GM20431 (cell line): ENCODE measurements at regions not wholly inside any gene's neighbourhood (a gene's known extent, or its start where the extent isn't known, plus 50 kb on each side); places are given as distances from the start of the nearest gene placed in this dataset.

Source experiments
- in situ Hi-C: fragments of 300-500 bp; cut with MseI, MboI; formaldehyde crosslinking; loops from one replicate; pipeline ENCODE4 v1.15.0; 2020; ENCODE audit warnings: low sequenced_read_pairs; ENCODE audit not compliant: unreplicated experiment

- in situ Hi-C loops = no loop called here
These were observed 331.5 kb upstream of the MCTP2 start for GRCh38 chr15:93899817-93900216.

DNA sequence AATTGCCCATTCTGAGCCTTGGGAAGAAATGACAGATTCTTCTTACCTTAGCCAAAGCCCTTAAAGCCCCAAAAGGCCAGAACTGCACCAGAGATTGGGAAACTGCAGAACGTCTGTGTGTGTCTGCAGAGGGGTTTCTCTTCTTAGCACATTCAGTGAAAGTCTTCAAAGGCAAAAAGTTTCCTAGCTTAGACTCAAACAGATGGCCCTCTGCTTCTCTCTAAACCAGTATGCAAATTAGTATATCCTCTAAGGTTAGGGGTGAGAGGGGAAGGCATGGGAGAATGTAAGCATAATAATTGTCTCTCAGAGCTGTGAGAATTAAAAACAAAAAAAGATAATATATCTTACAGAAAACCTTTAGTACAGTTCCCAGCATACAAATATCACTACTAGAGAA, 334.0 kb upstream of the MCTP2 start:
- in situ Hi-C loops = no loop called here

DNA sequence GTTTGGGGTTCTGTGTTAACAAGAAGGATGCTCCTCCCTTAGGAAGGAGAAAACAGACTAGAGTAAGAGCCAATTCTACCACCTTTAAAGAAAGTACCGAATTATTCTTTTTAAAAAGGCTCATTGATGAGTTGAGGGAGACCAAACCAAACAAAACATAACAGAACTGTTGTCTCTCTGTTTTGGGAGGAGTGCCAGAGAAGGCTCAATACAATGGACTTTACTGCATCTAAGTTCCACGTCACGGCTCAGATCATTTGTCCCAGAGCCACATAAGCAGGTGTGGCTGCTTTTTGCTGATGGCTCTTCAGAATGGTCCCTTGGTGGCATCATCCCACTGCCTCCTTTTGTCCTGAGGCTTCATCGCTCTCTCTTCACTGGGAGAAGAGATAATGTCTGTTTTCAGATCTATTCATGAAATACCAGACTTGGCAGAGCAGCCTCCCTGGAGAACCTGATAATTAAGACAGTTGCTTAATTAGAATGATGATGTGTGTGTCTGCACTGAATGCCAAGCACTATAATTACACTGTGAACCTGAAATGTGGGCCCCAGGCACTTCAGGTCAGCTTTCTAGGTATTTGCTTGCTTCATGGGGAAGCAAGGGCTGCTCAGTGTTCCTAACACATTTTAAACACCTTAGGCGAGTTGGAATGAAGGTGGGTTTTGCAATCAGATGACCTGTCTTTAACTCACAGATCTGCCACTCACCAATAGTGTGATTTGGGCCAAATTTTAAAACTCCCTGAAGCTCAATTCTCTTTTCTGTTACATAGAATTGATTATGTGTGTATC, 335.2 kb upstream of the MCTP2 start:
- in situ Hi-C loops = no loop called here

DNA sequence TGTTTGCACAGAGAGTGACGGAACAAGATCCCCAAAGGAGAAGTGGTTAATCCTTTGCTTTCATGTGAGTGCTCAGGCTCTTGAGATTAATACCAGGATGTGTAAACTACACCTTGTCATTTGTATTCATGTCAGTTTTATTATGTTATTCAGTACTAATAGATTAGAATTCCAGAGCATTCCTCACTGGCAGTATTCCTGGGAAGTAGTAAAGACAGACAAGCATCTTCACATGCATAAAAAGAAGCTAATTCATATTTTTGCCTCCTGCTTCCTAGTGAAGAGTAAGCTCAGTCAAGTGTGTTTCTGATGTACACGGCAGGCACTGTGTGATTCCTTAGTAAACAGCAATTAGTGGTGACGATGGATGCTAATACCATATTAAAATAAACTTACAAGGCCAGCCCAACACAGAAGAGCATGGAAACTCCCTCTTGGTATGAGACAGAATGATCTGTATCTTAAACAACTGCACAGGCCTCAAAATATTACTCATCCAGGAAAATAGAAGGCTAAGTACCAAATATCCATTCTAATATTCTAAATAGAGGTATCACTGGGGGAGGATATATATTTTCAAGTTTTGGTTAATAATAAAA, 336.8 kb upstream of the MCTP2 start:
- in situ Hi-C loops = no loop called here

DNA sequence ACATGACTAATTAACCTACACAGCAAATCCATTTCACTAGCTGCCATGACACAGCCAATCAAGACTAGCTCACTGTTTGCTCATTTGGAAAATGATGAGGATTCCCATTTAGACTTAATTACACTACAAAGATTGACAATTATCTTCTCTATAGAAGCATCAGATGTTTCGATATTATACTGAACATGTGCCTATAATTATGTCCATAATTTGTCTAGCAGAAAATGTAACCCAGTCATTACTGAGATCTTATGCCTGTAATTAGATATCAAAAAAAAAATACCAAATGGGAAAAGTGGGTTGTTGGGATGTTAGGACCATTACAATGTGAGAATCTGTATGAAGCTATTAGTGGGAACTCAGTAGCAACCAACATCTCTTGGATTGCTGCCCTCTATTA, 344.2 kb upstream of the MCTP2 start:
- in situ Hi-C loops = no loop called here

GRCh38 chr15:93882779-93883178, 348.6 kb upstream of the MCTP2 start:
- in situ Hi-C loops = no loop called here

GRCh38 chr15:93882141-93882540, 349.2 kb upstream of the MCTP2 start:
- in situ Hi-C loops = no loop called here

GRCh38 chr15:93881310-93881709, 350.1 kb upstream of the MCTP2 start:
- in situ Hi-C loops = no loop called here

GRCh38 chr15:93880358-93880757, 351.0 kb upstream of the MCTP2 start:
- in situ Hi-C loops = no loop called here

DNA sequence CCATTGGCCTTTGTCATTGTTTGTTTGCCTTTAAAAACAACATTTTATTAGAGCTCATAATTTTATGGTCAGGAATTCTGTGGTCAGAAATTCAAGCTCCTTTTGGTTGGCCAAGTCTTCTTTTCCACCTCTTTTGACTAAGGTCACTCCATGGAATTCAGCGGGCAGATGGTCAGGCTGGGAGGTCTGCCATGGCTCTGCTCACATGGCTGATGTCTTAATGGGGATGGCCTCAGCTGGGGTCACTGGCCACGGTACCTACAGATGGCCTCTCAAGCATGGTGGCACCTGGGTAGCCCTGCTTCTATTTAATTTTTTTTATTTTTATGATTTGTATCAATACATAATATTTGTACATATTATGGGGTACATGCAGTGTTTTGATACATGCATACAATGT, 360.8 kb upstream of the MCTP2 start:
- in situ Hi-C loops = no loop called here

- in situ Hi-C loops = no loop called here
These were observed 364.4 kb upstream of the MCTP2 start for GRCh38 chr15:93866948-93867347.

- in situ Hi-C loops = no loop called here
These were observed 364.9 kb upstream of the MCTP2 start for GRCh38 chr15:93866476-93866875.

- in situ Hi-C loops = no loop called here
These were observed 365.8 kb upstream of the MCTP2 start for GRCh38 chr15:93865586-93865985.

- in situ Hi-C loops = no loop called here
These were observed 368.6 kb upstream of the MCTP2 start for GRCh38 chr15:93862791-93863190.

DNA sequence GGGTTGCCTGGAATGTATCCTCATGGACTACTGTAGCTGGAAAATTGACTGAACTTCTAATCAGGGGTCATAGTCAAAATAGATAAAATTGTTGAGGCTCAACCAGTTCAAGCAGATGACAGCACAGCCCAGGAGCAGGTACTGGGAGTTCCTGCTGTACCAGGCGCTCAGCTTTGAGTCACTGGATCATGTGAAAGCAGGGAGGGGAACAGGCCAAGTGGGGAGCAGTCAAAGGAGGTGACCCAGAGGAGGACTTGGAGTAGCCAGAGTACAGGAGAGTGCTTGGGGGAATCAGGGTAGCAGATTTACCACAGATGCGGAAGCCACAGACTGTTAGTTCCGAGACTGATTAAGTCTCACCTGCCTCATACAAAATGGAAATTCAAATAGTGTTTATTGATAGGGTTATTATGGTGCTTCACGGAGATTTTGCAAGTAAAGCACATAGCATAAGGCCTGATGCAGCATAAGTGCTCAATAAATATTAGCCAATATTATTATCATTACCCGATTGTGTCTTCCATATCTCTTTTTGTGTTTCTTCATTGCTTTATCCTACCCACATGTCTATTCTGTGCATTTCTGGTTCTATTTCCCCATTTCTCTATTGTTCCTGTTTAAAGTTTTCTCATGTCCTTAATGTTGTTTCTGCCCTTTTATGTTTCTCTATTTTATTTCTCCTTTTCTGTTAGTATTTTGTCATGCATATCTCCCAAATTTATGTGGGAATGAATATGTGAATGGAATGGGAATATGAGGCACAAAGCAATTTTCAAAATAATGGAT, 369.2 kb upstream of the MCTP2 start:
- in situ Hi-C loops = no loop called here

GRCh38 chr15:93861413-93861812, 369.9 kb upstream of the MCTP2 start:
- in situ Hi-C loops = no loop called here

DNA sequence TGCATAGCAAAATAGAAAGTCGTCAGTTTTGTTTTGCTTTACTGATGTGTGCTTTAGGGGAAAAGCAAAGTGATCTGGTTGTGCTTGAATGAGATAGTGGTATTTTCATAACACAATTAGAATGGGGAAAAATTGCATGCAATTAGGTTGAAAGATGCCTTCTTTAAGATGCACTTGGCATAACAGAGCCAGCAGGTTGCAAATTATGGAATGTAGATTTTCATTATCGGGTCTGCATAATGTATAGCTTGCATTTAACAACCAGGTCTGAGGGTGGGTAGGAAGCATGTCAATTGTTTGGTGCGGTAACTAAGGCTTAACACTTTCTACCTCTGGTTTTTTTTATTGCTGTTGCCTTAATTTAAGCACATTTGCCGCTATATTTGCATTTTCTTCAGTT, 370.7 kb upstream of the MCTP2 start:
- in situ Hi-C loops = no loop called here

- in situ Hi-C loops = no loop called here
These were observed 372.2 kb upstream of the MCTP2 start for GRCh38 chr15:93859176-93859575.

GRCh38 chr15:93855181-93855826, 376.1 kb upstream of the MCTP2 start:
- in situ Hi-C loops = no loop called here

- in situ Hi-C loops = no loop called here
These were observed 377.3 kb upstream of the MCTP2 start for GRCh38 chr15:93854088-93854487.

DNA sequence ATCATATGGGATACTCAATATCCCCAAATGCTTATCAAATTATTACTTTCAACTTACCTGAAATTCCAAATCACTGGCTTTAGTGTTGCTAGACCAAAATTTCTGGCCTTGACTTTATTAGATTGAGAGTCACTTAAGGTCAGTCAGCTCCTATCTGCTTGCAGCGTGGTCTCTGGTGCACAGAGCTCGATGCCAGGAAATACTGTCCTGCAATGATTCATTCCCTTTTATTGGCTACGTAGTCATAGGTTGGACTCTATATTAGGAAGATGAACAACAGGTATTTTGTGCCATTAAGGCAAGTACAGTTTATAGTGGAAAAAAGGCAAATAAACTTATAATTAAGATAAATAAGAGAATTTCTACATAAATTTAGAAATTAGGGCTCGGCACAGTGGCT, 378.6 kb upstream of the MCTP2 start:
- in situ Hi-C loops = no loop called here
